Sigmoid colon (tissue), 6 donors: ENCODE measurements at regions not wholly inside any gene's neighbourhood (a gene's known extent, or its start where the extent isn't known, plus 50 kb on each side); places are given as distances from the start of the nearest gene placed in this dataset.

Source experiments
- DNase-seq: peaks from one replicate; pipeline ENCODE4 v3.0.0-alpha.2; 2019
- H3K27ac ChIP-seq, 4 donors: fragments of 200-600 bp; sonication (generic); one replicate each; pipeline ENCODE4 v1.5.1; 2016 to 2019; ENCODE audit warnings: mild to moderate bottlenecking in 1 of 4
- H3K27me3 ChIP-seq, 3 donors: fragments of 200-600 bp; sonication (generic); one replicate each; pipeline ENCODE4 v1.5.1; 2019; ENCODE audit warnings: mild to moderate bottlenecking in 1 of 3
- H3K36me3 ChIP-seq, 4 donors: fragments of 200-600 bp; sonication (generic); one replicate each; pipeline ENCODE4 v1.5.1; 2016 to 2019
- H3K4me1 ChIP-seq, 4 donors: fragments of 200-600 bp; sonication (generic); one replicate each; pipeline ENCODE4 v1.5.1; 2017 to 2019
- H3K4me3 ChIP-seq, 4 donors: fragments of 200-600 bp; sonication (generic); one replicate each; pipeline ENCODE4 v1.5.1; 2017 to 2019; ENCODE audit warnings: mild to moderate bottlenecking in 2 of 4, moderate library complexity in 1 of 4
- H3K9me3 ChIP-seq, 4 donors: fragments of 200-600 bp in 3 of 4; sonication (generic) in 3 of 4; one replicate each; pipeline versions ENCODE4 v1.5.1 to v1.6.1; 2013 to 2019
- CTCF ChIP-seq, 4 experiments: fragments of 450-650 bp in 3 of 4; fragments of 200-600 bp in 1 of 4; IDR thresholded peaks; one replicate each; pipeline ENCODE4 v1.5.1; 2016 to 2019; ENCODE audit warnings: antibody characterized with exemption in 4 of 4, mild to moderate bottlenecking in 3 of 4, moderate library complexity in 2 of 4
- EP300 ChIP-seq, 4 donors: sonication (generic); formaldehyde crosslinking; IDR thresholded peaks; one replicate each; pipeline ENCODE4 v1.6.1; 2017; ENCODE audit warnings: antibody characterized with exemption in 4 of 4
- POLR2A ChIP-seq, 2 donors: fragments of 450-650 bp; IDR thresholded peaks; one replicate each; pipeline ENCODE4 v1.6.1; 2016; ENCODE audit warnings: antibody characterized with exemption in 2 of 2, mild to moderate bottlenecking in 2 of 2, moderate library complexity in 2 of 2
- POLR2AphosphoS5 ChIP-seq, 4 donors: sonication (generic); formaldehyde crosslinking; IDR thresholded peaks; one replicate each; pipeline ENCODE4 v1.6.1; 2017; ENCODE audit warnings: antibody characterized with exemption in 4 of 4
- WGBS, 2 donors: extraction: QIAGEN DNeasy Blood & Tissue Kit; methylation state at CpG; one replicate each; pipeline ENCODE4 v1.1.7; 2013; 5-methylcytosine and 5-hydroxymethylcytosine counted together
- intact Hi-C: fragments of 100-400 bp; cut with DNase I; formaldehyde crosslinking; loops from one replicate; pipeline ENCODE4 v1.15.1; 2023
- donor health status: healthy with polysubstance abuse.
- donor health status: healthy.

GRCh38 chr2:186199029-186199428 lies 287.0 kb upstream of the ZC3H15 start:
- 65 to 72% methylated on average over 1 of the region's 1 CpG for WGBS, 2 donors
- H3K9me3 ChIP-seq = no peaks in the 10 kb centered on the region
- no peak overlapping the region for H3K27ac ChIP-seq
- H3K36me3 ChIP-seq = no peaks in the 10 kb centered on the region
- H3K4me1 ChIP-seq = no peaks in the 10 kb centered on the region
- TF ChIP-seq POLR2A (IDR thresholded peaks at IDR 0.05) (no peak), CTCF (IDR thresholded peaks at IDR 0.05) (no peak), POLR2AphosphoS5 (IDR thresholded peaks at IDR 0.05) (no peak), EP300 (IDR thresholded peaks at IDR 0.05) (no peak)
- intact Hi-C loops = no loop called here
- no peak for DNase-seq
- no peaks in the 10 kb centered on the region for H3K27me3 ChIP-seq
- no peak overlapping the region for H3K4me3 ChIP-seq

DNA sequence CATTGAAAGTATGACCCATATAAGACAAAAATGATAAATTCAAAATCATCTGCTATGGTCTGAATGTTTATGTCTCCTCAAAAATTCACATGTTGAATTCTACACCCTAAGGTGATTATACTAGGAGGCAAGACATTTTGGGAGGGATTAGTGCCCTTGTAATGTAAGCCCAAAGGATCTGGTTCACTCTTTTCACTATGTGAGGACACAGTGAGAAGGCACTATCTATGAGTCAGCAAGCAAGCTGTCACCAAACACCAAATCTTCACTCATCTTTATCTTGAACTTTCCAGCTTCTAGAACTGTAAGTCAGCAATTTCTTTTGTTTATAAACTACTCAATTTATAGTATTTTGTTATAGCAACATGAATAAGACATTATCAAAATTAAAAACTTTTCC lies 284.7 kb upstream of the ZC3H15 start:
- Histone ChIP-seq H3K4me3 (no peak overlapping the region), H3K27ac (no peak overlapping the region), H3K4me1 (no peaks in the 10 kb centered on the region), H3K9me3 (no peaks in the 10 kb centered on the region), H3K27me3 (no peaks in the 10 kb centered on the region), H3K36me3 (no peaks in the 10 kb centered on the region)
- no peak for DNase-seq
- no peak for TF ChIP-seq CTCF (IDR thresholded peaks at IDR 0.05)
- TF ChIP-seq POLR2AphosphoS5 (IDR thresholded peaks at IDR 0.05) = no peak
- no peak for TF ChIP-seq EP300 (IDR thresholded peaks at IDR 0.05)
- TF ChIP-seq POLR2A (IDR thresholded peaks at IDR 0.05) = no peak
- intact Hi-C loops = no loop called here

DNA sequence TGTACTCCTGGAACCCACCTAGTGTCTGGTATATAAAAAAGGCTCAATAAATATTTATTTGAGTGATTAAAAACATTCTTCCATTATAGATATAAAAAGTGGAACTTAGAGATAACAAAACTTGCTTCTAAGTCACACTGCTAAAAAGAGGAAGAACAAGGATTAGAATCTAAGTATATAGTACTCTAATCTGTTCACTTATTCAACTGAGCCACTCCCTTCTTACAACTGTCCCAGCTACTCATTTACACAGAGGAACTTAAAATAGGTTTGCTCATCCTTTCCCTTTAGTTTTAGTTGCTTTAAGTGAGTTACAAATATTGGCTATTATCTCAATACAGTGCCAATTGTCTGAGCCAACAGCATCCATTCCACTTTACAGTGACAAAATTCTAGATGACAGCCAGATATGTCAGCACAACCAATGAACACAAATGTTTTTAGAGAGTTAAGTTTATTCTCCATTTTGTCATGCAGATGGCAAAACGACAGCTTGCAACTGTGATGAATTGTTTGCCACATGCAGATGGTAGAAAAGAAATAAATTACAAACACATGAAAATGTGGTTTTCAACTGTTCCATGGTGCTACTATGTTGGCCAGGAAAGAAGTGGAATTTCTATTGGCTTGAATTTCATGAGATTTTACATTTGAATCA lies 280.7 kb upstream of the ZC3H15 start:
- Histone ChIP-seq H3K27me3 (no peaks in the 10 kb centered on the region), H3K36me3 (no peaks in the 10 kb centered on the region), H3K4me3 (no peak overlapping the region), H3K4me1 (no peaks in the 10 kb centered on the region), H3K9me3 (no peaks in the 10 kb centered on the region), H3K27ac (no peak overlapping the region)
- no peak for DNase-seq
- TF ChIP-seq POLR2A (IDR thresholded peaks at IDR 0.05) = no peak
- no peak for TF ChIP-seq CTCF (IDR thresholded peaks at IDR 0.05)
- TF ChIP-seq EP300 (IDR thresholded peaks at IDR 0.05) = no peak
- TF ChIP-seq POLR2AphosphoS5 (IDR thresholded peaks at IDR 0.05) = no peak
- intact Hi-C loops = no loop called here
- WGBS, 2 donors = 55 to 78% methylated on average over 1 of the region's 1 CpG

GRCh38 chr2:186209532-186209931 lies 276.5 kb upstream of the ZC3H15 start:
- H3K27ac ChIP-seq = no peak overlapping the region

More at GRCh38 chr2:186209532-186209931, 276.5 kb upstream of the ZC3H15 start:
- WGBS, 2 donors = 95 to 97% methylated on average over 5 of the region's 5 CpGs
- H3K9me3 ChIP-seq = no peaks in the 10 kb centered on the region
- intact Hi-C loops = no loop called here
- DNase-seq = no peak
- TF ChIP-seq CTCF (IDR thresholded peaks at IDR 0.05) (no peak), EP300 (IDR thresholded peaks at IDR 0.05) (no peak), POLR2A (IDR thresholded peaks at IDR 0.05) (no peak), POLR2AphosphoS5 (IDR thresholded peaks at IDR 0.05) (no peak)
- no peaks in the 10 kb centered on the region for H3K36me3 ChIP-seq
- no peak overlapping the region for H3K4me3 ChIP-seq
- H3K4me1 ChIP-seq = no peaks in the 10 kb centered on the region
- H3K27me3 ChIP-seq = no peaks in the 10 kb centered on the region
